ENCODE measurements at regions not wholly inside any gene's neighbourhood (a gene's known extent, or its start where the extent isn't known, plus 50 kb on each side); places are given as distances from the start of the nearest gene placed in this dataset.

DNA sequence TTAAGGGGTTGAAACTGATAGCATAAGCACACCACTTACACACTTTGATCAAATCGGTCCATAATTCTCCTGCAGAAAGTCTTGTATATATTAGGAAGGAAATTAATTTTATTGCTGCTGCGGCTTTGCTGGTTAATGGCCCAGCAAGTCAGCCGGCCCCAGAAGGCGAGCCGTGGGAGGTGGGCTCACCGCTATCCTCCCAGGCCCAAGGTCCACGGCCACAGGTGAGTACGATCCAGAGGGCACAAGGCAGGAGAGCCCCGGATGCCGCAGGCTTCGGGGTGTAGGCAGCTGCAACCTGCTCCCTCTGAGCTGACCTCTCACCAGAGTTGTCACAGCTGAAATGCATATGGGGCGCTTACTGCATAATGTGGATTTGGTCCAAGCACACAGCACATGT lies 165.7 kb downstream of the TBX5 start:
- TF ChIP-seq, protein P1, sequence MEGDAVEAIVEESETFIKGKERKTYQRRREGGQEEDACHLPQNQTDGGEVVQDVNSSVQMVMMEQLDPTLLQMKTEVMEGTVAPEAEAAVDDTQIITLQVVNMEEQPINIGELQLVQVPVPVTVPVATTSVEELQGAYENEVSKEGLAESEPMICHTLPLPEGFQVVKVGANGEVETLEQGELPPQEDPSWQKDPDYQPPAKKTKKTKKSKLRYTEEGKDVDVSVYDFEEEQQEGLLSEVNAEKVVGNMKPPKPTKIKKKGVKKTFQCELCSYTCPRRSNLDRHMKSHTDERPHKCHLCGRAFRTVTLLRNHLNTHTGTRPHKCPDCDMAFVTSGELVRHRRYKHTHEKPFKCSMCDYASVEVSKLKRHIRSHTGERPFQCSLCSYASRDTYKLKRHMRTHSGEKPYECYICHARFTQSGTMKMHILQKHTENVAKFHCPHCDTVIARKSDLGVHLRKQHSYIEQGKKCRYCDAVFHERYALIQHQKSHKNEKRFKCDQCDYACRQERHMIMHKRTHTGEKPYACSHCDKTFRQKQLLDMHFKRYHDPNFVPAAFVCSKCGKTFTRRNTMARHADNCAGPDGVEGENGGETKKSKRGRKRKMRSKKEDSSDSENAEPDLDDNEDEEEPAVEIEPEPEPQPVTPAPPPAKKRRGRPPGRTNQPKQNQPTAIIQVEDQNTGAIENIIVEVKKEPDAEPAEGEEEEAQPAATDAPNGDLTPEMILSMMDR (conservative IDR thresholded peaks at IDR 0.05): no peak
- TF ChIP-seq ZFX (IDR thresholded peaks at IDR 0.05): no peak
